Prostate gland (tissue), 2 donors: ENCODE measurements at regions not wholly inside any gene's neighbourhood (a gene's known extent, or its start where the extent isn't known, plus 50 kb on each side); places are given as distances from the start of the nearest gene placed in this dataset.

Experiments used
- DNase-seq: peaks from one replicate; pipeline ENCODE4 v3.0.0-alpha.2; 2019; ENCODE audit warnings: low spot score
- H3K27ac ChIP-seq, 2 donors: fragments of 200-600 bp; sonication (generic); 2 replicates each; pipeline ENCODE4 v1.5.1; 2017 to 2019
- H3K27me3 ChIP-seq: fragments of 200-600 bp; sonication (generic); replicated peaks from 2 replicates; pipeline ENCODE4 v1.5.1; 2019; ENCODE audit not compliant: insufficient read depth
- H3K36me3 ChIP-seq, 2 donors: fragments of 200-600 bp; sonication (generic); 1 replicate in 1 of 2; 2 replicates in 1 of 2; pipeline versions ENCODE4 v1.5.1 to v1.8.1; 2017 to 2019
- H3K4me1 ChIP-seq: fragments of 200-600 bp; sonication (generic); replicated peaks from 2 replicates; pipeline ENCODE4 v1.5.1; 2019
- H3K4me3 ChIP-seq, 2 donors: fragments of 200-600 bp; sonication (generic); 2 replicates each; pipeline ENCODE4 v1.5.1; 2017 to 2019
- H3K9me3 ChIP-seq: fragments of 200-600 bp; sonication (generic); 2 replicates; pipeline ENCODE4 v1.5.1; 2017
- POLR2A ChIP-seq: fragments of 450-650 bp; IDR thresholded peaks from one replicate; pipeline ENCODE4 v1.6.1; 2016; ENCODE audit warnings: antibody characterized with exemption, mild to moderate bottlenecking
- POLR2AphosphoS5 ChIP-seq: sonication (generic); formaldehyde crosslinking; IDR thresholded peaks from one replicate; pipeline ENCODE4 v1.6.1; 2017; ENCODE audit warnings: antibody characterized with exemption
- whole genome bisulfite sequencing: methylation state at CpG from one replicate; pipeline ENCODE4 v1.1.5; 2018; 5-methylcytosine and 5-hydroxymethylcytosine counted together
- intact Hi-C: fragments of 100-400 bp; cut with DNase I; formaldehyde crosslinking; loops from one replicate; pipeline ENCODE4 v1.14.2; 2022
- TF ChIP-seq, protein P1 (sequence below), 4 experiments: fragments of 200-600 bp in 2 of 4; fragments of 450-650 bp in 2 of 4; sonication (generic) in 2 of 4; IDR thresholded peaks; 1 replicate in 3 of 4; 2 replicates in 1 of 4; pipeline ENCODE4 v1.5.1; 2016 to 2019; ENCODE audit warnings: antibody characterized with exemption in 4 of 4, mild to moderate bottlenecking in 2 of 4, moderate library complexity in 2 of 4

DNA sequence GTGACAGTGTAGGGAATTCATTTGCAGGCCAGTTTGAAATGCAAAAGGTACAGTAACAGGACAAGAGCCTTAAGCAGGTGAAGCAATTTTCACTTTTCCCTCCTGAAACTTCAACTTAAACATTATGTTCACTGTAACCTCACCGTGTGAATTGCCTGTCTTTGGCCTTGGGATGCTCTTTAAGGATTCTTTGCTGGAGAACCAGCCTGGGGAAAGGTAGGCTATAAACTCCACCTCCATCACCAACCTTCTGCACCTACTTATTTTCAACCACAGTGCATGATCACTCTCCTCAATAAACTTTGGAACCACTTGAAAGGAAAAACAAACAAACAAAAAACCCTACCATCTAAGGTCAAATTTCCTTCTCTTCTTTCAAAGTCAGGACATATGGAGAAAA lies 300.5 kb downstream of the TLE1 start:
- no peaks in the 10 kb centered on the region for H3K4me1 ChIP-seq
- TF ChIP-seq POLR2A, result no peak
- TF ChIP-seq, protein P1, sequence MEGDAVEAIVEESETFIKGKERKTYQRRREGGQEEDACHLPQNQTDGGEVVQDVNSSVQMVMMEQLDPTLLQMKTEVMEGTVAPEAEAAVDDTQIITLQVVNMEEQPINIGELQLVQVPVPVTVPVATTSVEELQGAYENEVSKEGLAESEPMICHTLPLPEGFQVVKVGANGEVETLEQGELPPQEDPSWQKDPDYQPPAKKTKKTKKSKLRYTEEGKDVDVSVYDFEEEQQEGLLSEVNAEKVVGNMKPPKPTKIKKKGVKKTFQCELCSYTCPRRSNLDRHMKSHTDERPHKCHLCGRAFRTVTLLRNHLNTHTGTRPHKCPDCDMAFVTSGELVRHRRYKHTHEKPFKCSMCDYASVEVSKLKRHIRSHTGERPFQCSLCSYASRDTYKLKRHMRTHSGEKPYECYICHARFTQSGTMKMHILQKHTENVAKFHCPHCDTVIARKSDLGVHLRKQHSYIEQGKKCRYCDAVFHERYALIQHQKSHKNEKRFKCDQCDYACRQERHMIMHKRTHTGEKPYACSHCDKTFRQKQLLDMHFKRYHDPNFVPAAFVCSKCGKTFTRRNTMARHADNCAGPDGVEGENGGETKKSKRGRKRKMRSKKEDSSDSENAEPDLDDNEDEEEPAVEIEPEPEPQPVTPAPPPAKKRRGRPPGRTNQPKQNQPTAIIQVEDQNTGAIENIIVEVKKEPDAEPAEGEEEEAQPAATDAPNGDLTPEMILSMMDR (IDR thresholded peaks at IDR 0.05), result no peak
- TF ChIP-seq POLR2AphosphoS5, result no peak
- no peak overlapping the region for H3K4me3 ChIP-seq
- H3K9me3 ChIP-seq, result no peaks in the 10 kb centered on the region
- no peak overlapping the region for H3K27ac ChIP-seq
- H3K27me3 ChIP-seq, result no peaks in the 10 kb centered on the region
- H3K36me3 ChIP-seq, result no peaks in the 10 kb centered on the region
- intact Hi-C loops, result loop anchor here (5.0 kb wide), 1 partner anchor 298 kb away; the partner anchor contains the start of gene TLE1
- no peak for DNase-seq
- WGBS, result 74% methylated on average over 1 of the region's 1 CpG

- 92% methylated on average over 8 of the region's 8 CpGs for WGBS
- Histone ChIP-seq H3K27me3 (no peaks in the 10 kb centered on the region), H3K36me3 (no peaks in the 10 kb centered on the region), H3K4me1 (no peaks in the 10 kb centered on the region), H3K4me3 (no peak overlapping the region), H3K9me3 (no peaks in the 10 kb centered on the region), H3K27ac (no peak overlapping the region)
- no peak for DNase-seq
- TF ChIP-seq, protein P1 (IDR thresholded peaks at IDR 0.05), result no peak
- TF ChIP-seq POLR2AphosphoS5 (no peak), POLR2A (no peak)
- intact Hi-C loops, result loop anchor here (5.0 kb wide), 1 partner anchor 300 kb away; the partner anchor contains the start of gene TLE1
Measured at GRCh38 chr9:81387360-81388106, 301.8 kb downstream of the TLE1 start.

- Histone ChIP-seq H3K27me3 (no peaks in the 10 kb centered on the region), H3K9me3 (no peaks in the 10 kb centered on the region), H3K4me3 (no peak overlapping the region), H3K36me3 (no peaks in the 10 kb centered on the region), H3K27ac (no peak overlapping the region), H3K4me1 (no peaks in the 10 kb centered on the region)
- TF ChIP-seq, protein P1 (IDR thresholded peaks at IDR 0.05), result no peak
- TF ChIP-seq POLR2A (no peak), POLR2AphosphoS5 (no peak)
- intact Hi-C loops, result loop anchor here (5.0 kb wide), 1 partner anchor 302 kb away; the partner anchor contains the start of gene TLE1
- no peak for DNase-seq
- WGBS, result 81% methylated on average over 3 of the region's 3 CpGs
Measured at GRCh38 chr9:81384911-81385310, 304.4 kb downstream of the TLE1 start.

- TF ChIP-seq, protein P1 (IDR thresholded peaks at IDR 0.05), result no peak
- TF ChIP-seq POLR2A (no peak), POLR2AphosphoS5 (no peak)
- H3K4me3 ChIP-seq, result no peak overlapping the region
- no peak for DNase-seq
- intact Hi-C loops, result no loop called here
- H3K27me3 ChIP-seq, result no peaks in the 10 kb centered on the region
- H3K4me1 ChIP-seq, result no peaks in the 10 kb centered on the region
- H3K27ac ChIP-seq, result no peak overlapping the region
- no peaks in the 10 kb centered on the region for H3K36me3 ChIP-seq
- H3K9me3 ChIP-seq, result no peaks in the 10 kb centered on the region
Measured at GRCh38 chr9:81382281-81382680, 307.1 kb downstream of the TLE1 start.

GRCh38 chr9:81381694-81382093 lies 307.7 kb downstream of the TLE1 start:
- no peak overlapping the region for H3K27ac ChIP-seq
- H3K9me3 ChIP-seq, result no peaks in the 10 kb centered on the region

More at GRCh38 chr9:81381694-81382093, 307.7 kb downstream of the TLE1 start:
- no peaks in the 10 kb centered on the region for H3K27me3 ChIP-seq
- no peak for DNase-seq
- H3K36me3 ChIP-seq, result no peaks in the 10 kb centered on the region
- H3K4me3 ChIP-seq, result no peak overlapping the region
- 93% methylated on average over 3 of the region's 3 CpGs for WGBS
- intact Hi-C loops, result no loop called here
- H3K4me1 ChIP-seq, result no peaks in the 10 kb centered on the region
- TF ChIP-seq POLR2AphosphoS5 (no peak), POLR2A (no peak)
- TF ChIP-seq, protein P1 (IDR thresholded peaks at IDR 0.05), result no peak
